Hematopoietic multipotent progenitor cell treated with erythropoietin and hydrocortisone succinate and interleukin-3 and kit ligand, for 6 days (in vitro differentiated cells): ENCODE measurements at regions not wholly inside any gene's neighbourhood (a gene's known extent, or its start where the extent isn't known, plus 50 kb on each side); places are given as distances from the start of the nearest gene placed in this dataset.
"Not testable (repeated sequence)": the region's sequence is repeated elsewhere in the genome, so short reads cannot be mapped to it uniquely, and the experiment has no call there.

Source experiments
- DNase-seq: peaks from one replicate; pipeline ENCODE4 v3.0.0-alpha.2; 2015

DNA sequence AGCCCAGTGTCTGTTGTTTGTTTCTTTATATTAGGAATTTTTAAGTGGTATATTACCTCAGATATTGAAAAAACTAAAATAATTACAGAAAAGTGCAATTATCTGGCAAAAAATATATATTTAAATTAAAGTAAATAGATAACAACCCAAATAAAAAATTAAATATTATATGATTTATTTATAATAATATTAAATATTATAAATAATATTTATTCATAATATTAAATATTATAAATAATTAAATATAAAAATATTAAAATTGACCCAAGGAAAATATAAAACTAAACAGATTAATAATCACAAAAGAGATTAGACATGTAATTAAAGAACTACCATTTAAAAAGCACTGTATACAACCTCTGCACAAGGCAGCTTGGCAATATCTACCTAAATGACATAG, 331.9 kb upstream of the POGK start:
- no peak for DNase-seq

DNA sequence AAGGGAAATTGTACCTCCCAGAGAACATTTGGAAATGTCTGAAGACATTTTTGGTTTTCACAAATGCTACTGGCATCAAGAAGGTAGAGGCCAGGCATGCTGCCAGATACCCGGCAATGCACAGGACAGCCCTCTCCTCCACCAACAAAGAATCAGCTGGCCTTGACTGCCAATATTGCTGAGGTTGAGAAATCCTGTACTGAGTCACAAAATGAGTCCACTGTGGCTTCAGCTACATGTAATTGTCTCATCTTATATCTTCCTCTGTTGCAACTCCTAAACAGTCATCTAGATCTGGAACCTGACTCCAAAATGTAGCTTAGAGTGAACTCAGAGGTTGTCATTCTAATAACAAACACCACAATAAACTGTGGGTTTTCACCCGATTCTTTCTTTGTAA, 327.5 kb upstream of the POGK start:
- peak; percentile 22 for DNase-seq

DNA sequence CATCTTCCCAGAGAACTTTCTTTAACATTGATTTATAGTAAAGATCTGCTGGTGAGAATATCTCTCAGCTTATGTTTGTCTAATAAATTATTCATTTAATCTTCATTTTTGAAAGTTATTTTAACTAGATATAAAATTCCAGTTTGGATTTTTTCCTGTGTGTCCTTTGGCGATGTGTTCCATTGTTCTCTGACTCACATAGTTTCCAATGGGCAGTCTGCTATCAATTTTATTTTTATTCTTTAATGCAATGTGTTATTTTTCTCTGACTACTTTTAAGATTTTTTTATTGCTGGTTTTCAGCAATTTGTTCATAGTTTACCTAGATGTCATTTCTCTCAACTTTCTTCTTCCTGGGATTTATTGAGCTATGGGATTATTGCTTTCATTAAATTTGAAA, 325.2 kb upstream of the POGK start:
- no peak for DNase-seq

DNA sequence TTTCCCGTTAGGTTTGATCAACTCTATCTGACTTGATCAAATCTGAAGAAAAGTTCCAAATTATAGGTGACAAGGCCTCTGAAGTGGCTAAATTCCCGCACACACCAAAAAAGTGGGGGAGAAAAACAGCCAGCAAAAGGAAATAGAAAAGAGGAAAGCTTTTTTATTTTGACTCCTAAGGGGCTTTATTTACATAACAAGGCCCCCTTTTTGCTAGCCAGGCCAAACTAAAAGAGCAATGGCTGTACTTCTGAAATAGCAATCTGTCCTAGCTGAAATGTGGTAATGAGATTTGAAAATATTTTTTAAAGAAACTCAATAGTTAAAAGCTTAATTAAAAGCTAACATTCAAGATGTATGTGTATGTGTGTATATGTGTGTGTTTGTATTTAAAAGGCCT, 311.5 kb upstream of the POGK start:
- DNase-seq: no peak

DNA sequence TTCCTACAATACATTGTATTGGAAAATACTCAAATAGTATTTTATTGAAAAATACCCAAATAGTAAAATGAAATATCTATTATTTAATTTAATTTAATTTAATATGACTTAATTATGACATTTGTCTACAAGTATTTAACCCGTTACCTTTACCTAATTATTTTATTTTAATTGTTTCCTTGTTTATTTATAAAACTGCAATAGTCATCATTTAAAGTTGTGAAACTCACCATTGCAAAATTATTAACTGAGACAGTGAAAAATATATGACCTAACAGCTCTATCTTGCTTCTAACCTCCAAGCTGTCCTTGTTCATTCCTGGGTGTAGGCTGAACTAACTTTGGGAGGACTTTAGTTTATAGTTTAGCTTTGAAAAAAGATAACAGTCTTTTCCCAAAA, 300.6 kb upstream of the POGK start:
- DNase-seq: no peak

DNA sequence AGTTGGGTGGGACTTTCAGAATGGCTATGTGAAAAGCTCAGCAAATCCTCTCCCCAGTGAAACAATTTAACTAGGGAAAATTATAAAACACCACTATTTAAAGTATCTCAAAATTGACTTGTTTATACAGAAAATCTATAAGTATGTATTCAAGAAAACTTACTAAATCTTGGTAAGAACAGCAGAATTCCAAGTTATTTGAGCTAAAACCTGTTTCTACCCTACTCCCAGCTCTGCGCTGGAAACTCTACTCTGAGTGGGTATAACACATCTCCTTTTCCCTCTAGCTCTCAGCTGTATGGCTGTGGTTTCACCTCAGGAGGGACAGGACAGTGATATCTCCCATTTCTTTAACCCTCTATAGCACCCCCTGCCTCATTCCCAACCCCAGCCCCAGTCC, 295.2 kb upstream of the POGK start:
- DNase-seq: no peak

DNA sequence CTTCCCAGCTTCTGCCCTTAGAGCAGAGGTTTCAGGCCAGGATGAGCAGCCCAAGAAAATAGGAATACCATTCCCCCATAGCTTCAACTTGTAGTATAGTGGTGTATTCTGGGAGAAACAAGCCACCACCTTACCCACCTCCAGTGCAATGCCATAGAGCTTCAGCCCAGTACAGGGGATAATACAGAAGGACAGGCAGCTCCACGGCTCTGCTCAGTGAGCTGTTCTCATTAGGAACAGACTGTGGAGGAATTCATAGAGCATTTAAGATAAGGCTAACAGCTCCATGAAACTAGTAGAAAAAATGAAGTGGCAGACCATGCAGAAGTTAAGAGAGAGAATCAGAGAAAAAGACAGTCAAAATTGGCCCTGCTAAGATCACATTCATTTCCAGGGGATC, 294.7 kb upstream of the POGK start:
- no peak for DNase-seq

DNA sequence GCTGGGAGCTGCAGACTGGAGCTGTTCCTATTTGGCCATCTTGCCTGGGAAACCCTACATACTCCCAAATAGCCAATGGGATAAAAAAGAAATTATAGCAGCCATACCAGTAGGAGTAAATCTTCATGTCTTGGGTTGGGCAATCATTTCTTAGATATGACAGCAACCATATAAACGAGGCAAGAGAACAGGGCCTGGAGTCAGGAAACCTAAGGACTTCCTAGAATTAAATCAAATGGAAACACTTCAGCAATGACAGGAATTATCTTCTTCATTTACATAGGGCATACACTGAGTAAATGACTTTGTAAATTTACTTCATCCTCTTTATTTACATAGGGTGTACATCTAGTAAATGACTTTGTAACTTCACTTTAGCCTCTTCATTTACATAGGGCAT, 286.6 kb upstream of the POGK start:
- no peak for DNase-seq

DNA sequence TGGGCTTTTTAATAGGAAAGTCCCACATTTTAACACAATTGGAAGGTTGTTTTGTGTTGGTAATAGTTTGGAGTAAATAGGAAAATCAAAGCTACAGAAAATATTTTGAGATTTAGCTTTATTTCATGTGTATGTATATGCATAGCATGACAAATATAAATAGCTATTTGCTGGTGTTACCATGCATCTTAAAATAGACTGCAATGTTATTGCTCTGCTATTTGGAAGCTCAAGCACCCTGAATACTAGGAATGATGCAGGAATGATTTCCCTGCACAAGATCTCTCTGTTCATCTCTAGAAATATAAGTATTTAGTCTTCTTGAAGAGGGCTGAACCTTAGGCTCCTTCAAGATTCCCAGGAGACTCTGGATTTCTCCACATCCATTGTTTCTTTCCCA, 268.3 kb upstream of the POGK start:
- DNase-seq: no peak

DNA sequence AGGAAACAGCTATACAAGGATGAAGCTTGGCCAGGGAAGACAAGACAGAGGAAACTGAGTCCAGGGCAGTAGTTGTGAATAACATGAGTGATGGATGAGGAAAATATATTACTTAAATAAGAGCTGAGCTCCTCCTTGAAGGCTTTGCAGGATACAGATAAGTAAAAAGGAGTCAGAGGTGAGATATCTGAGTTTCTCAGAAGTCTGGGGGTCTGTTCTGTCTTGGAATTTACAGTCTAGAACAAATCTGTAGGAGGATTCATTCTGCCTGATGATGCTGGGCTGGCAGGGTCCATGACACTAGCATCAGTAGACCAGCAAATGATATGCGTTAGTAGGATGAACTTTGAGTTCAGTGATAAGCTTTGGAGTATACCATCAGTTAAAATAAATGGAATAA, 266.1 kb upstream of the POGK start:
- DNase-seq: no peak

DNA sequence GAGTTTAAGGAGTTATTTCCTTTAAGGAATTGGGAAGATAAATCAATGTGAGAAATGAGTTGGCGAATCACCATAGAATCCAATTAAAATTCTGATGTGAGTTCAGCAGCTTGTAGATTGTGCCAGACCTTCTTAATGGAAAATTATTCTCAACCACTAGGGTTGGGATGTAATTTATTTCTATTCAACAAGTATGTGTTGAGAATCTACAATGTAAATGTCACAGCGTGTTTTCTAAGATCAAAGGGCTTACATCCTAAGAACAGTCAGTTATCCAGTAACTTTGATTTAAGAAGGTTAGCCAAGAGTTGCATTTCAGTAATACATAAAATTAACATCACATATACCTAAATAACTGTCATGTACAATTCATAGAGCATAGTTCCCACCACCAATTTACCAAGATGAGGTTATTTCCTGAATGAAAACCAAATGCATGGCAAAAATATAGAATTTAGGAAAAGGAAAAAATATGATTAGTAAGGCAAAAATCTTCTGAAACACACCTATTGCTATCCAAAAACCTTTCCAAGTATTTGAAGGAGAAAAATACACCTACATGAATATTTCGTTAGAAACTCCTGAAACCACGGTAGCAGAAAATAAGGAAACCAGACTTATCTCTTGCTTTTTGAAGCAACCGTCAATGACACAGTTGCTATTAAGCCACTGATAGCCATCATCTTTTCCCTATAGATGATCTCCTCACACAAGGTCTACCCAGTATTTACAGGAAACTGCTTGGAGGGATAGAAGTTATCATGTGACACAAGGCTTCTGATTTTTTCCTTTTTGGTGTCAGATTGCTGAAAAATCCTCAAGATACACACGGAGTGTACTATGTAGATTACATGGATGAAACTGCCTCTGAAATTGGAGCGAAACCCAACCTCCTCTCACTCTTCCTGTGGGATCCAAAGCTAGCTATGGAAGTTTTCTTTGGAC, 259.4 kb upstream of the POGK start:
- no peak for DNase-seq

DNA sequence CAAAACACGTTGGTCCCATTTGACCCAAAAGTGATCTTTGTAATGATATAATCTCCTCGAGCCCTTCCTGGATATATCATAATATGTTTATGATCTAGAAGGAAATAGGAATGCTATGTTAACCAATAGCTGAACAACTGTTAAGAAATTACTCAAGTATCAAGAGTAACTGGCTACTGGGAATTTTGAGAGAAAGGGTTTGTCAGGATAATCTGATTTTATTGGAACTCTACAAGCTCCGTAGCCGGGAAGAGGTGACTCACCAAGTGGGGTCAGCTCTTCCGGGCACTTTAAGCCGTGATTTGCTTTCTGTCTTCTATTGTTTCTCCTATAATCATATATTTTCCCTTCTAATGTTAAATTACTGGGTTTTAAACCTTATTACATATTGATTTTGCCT, 250.5 kb upstream of the POGK start:
- DNase-seq: no peak

DNA sequence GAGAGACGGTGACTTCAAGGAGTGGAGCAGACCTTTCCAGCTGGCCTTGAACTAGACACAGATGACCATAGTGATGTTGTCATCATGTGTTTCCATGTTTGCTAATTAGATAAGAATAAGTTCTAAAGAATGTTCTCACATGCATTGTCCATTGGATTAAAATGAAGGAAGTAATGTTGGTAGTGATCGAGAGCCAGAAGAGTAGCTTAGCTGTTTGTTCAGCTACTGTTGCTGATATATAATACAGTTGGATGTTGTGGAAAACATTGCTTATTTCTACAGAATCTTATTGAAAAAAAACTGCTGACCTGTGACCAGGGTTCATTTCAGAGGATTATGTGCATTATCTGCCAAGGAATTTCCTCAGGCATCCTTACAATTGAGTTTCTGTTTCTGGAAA, 249.1 kb upstream of the POGK start:
- no peak for DNase-seq

DNA sequence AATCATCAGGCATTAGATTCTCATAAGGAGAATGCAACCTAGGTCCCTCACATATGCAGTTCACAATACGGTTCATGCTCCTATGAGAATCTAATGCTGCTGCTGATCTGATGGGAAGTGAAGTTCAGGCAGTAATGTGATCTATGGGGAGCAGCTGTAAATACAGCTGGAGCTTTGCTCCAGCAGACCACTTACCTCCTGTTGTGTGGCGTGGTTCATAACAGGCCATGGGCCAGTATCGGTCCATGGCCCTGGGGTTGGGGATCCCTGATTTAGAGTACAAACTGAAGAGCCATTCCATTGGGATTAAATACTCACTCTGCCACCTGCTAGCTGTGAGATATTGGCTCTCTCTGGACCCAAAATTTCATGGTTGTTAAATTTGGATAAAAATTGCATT, 244.6 kb upstream of the POGK start:
- DNase-seq: no peak

DNA sequence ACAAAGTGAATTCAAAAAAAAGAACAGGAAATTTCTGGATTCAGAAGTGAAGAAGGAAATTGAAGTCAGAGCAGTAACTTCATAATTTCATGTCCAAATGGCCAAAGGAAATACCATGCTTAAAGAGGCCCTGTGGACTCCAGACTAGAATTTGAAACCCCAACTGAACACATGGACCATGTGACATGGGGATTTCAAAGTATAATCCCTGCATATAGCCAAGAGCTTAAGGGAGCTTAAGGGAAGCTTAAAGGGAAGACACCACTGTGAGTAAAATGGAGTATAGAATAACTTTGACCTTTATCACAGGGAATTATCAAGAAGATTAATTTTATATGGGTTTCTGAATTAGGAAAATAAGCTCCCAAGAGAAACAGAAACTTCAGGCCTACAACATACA, 241.8 kb upstream of the POGK start:
- no peak for DNase-seq

DNA sequence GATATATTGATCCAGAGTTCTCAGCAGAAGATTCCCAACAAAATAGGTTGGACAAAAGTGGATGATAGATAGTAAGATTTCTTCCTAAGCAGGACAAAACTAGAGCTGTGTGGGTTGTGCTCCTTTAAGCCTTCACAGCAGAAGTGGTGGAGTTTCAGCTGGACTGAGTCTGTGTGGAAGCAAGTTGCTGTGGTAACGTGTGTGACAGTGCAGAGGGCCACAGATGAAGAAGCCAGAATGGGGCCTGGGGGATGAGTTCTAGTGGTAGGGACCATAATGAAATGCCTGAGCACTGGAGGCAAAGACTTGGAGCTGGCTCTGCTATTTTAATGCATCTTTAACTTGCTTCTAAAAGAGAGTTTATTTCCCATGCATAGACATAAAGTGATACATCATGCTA, 238.7 kb upstream of the POGK start:
- no peak for DNase-seq

DNA sequence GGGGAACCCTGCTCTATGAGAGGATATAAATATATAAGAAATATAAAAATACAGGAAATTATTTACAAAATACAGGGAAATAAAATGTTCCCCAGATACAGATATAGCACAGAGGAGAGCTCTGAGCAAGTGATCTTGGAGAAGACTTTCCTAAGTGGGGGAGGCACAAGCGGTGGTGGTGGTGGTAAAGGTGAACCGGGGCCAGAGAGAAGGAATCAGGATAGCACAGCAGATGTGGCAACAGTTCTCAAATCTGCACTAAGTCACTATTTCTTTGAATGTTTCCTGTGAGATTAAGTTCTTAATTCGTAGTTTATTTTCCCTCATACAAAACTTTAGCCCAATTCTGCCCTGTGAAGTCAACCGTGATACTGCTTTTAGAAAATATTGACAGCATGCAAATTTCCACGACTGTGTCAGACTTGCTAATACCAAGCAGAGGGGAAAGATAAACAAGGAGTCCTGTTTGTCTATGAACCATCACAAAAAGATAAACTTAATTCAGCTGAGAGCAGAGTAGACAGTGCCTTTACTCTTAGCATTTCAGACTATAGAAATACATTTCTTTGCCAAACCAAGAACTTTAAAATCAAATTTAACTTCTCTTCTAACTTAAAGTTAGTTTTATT, 237.5 kb upstream of the POGK start:
- no peak for DNase-seq

DNA sequence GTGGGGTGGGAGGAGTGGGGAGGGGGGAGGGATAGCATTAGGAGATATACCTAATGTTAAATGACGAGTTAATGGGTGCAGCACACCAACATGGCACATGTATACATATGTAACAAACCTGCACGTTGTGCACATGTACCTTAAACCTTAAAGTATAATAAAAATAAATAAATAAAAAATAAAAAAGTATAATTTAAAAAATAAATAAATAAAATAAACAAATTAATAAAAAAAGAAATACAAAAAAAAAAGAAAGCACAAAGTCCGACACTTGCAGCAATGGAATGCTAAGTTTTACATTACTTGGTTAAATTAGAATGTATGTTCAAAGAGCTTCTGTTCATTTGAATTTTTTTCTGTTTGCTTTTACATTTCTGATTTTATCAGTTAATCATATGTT, 236.5 kb upstream of the POGK start:
- not testable (repeated sequence) for DNase-seq

DNA sequence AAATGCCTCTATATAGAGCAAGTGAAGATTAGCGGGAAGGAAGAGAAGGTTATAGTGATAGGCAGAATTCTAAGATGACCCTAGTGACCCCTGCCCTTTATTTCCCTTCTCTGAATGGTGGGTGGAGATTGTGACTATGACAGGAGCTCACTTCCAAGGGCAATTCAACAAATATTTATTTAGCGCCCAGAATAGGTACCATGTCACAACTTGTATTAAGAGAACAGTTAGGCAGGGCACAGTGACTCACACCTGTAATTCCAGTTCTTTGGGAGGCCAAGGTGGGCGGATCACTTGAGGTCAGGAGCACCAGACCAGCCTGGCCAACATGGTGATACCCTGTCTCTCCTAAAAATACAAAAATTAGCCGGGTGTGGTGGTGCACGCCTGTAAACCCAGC, 236.0 kb upstream of the POGK start:
- DNase-seq: no peak

DNA sequence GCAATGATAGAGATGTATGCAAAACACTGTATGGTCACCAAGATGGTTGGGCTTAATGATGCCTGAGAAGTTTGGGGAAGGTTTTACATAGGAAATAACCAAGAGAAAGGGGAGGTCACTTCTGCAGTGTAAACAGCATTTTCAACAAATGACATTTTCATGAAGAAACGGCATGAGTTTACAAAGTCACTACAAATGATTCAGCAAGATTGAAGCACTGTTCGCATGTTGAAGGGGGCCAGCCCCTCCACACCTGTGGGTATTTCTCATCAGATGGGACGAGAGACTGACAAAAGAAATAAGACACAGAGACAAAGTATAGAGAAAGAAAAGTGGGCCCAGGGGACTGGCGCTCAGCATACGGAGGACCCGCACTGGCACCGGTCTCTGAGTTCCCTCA, 234.1 kb upstream of the POGK start:
- no peak for DNase-seq

DNA sequence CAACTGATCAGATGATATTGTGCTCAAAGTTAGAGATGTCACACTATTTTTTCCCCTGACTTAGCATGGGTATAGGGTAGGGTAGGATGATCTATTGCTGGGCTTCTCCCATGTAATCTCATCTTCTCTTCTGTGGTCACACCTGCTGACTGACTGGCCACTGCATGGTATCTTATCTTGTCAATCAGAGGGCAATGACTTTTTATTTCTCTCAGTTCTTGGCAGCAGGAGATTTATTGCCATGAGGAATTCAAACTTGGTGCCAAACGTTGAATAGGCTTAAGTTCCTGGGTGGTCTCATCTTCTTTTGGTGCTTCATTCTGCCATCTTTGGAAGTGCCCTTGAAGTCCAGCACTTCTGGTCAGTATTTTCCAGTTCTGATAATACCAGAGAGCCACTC, 226.4 kb upstream of the POGK start:
- no peak for DNase-seq

DNA sequence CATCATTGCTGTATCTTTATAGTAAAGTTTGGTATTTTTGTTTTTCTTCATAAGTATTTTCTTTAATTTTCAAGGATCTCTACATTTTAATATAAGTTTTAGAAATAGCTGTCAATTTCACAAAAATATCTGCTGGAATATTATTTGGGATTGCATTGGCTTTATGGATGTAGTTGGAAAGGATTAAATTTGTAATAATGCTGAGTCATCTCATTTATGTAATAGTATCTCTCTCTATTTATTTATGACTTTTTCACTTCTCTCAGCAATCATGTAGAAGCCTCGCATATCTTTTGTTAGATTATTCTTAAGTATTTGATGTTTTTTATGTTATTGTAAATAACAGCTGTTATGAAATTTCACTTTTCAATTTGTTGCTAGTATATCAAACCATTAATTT, 223.1 kb upstream of the POGK start:
- DNase-seq: no peak

DNA sequence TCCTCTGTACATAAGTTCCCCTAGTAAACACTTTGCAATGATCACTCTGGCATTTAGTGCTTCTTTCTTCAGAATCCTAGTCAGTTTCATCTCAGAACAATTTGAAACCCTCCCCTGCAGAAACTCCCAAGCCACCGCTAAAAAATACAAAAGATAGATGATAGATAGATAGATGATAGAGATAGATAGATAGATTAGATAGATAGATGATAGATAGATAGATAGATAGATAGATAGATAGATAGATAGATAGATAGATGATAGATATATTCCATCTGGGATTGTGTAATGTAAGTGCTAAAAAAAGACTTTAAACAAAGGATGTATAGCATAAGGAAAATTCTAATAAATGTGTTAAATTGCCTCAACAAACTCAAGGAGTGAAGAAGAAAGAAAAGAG, 212.6 kb upstream of the POGK start:
- DNase-seq: no peak

DNA sequence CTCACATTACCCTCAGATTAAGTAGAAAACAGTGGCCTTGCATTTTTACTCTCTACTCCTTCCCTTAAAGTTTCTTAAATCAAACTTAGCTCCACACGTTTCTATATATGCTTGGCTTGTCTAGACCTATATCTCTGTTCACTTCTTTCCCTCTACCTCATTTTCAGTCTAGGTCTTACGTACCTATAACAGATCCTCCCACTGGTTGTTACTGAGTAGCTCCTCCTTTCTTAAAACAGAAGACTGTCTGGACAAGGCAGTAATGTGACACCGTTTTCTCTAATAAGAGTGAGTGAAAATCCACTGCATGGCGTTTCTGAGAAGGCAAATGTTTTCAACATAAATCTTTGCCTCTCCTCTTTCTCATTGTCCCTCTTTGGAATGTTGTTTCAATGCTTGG, 211.7 kb upstream of the POGK start:
- no peak for DNase-seq

DNA sequence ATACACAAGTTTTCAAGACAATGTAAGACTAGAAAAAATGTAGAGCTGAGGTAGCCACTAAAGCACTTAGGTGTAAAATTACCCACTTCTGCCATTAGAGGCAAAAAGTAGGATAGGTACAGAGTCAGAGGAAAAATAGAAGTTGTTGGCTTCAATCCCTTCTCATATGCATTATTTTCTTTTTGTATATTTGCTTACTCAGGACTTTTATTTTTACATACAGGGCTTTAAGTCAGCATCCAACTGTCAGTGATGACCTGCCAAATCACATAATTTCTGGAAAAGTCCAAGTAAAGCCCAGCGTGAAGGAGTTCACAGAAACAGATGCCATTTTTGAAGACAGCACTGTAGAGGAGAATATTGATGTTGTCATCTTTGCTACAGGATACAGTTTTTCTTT, 211.0 kb upstream of the POGK start:
- no peak for DNase-seq
